ENCODE measurements at regions not wholly inside any gene's neighbourhood (a gene's known extent, or its start where the extent isn't known, plus 50 kb on each side); places are given as distances from the start of the nearest gene placed in this dataset.

- TF ChIP-seq PKNOX1 (IDR thresholded peaks at IDR 0.05): no peak
These were observed 98.4 kb upstream of the TENM3 start (continued) for GRCh38 chr4:182144626-182145333.

- BruUV-seq (replicated peaks): no TSS peak
- ChIA-PET RAD21 (ENCODE audit: unreplicated experiment) (no interaction called here), POLR2A (no interaction called here), SMC1A (ENCODE audit: uncharacterized antibody, unreplicated experiment) (interaction anchor here (1.5 kb wide), 1 partner anchor 26 kb away, joined by 4 read pairs; no protein-coding TSS in a partner anchor), CTCF (no interaction called here)
- in situ Hi-C loops (cut with MboI) (no loop called here), intact Hi-C loops (cut with micrococcal nuclease; ENCODE audit: unreplicated experiment) (no loop called here)
- H3K9ac ChIP-seq (ENCODE audit: control insufficient read depth, insufficient read depth, low read length): no peak overlapping the region
- ATAC-seq (no peak), DNase-seq (ENCODE audit: low read depth, low spot score) (no peak), FAIRE-seq (no peak)
- no peaks in the 10 kb centered on the region for H3K36me3 ChIP-seq (ENCODE audit: control insufficient read depth in 2 of 2, insufficient read depth in 2 of 2, low read length in 1 of 2)
- H3K79me2 ChIP-seq (ENCODE audit: control insufficient read depth, insufficient read depth, low read length): no peaks in the 10 kb centered on the region
- peaks cover 9 to 12% of the 10 kb centered on the region in 2 experiments for H3K27me3 ChIP-seq (replicated peaks in 1 of 2; ENCODE audit: control insufficient read depth in 2 of 2, insufficient read depth in 2 of 2, low read length in 1 of 2)
- H3K27ac ChIP-seq (ENCODE audit: control insufficient read depth, insufficient read depth): no peak overlapping the region
- H3K4me3 ChIP-seq: no peak overlapping the region
- no peaks in the 10 kb centered on the region for H3K9me3 ChIP-seq (replicated peaks; ENCODE audit: control insufficient read depth, insufficient read depth, low read length)
- H4K20me1 ChIP-seq (ENCODE audit: control insufficient read depth, insufficient read depth): no peaks in the 10 kb centered on the region
- H3K4me1 ChIP-seq (ENCODE audit: control insufficient read depth, insufficient read depth, low read length): no peaks in the 10 kb centered on the region
- H2AFZ ChIP-seq (ENCODE audit: control insufficient read depth, low read depth, low read length): no peak overlapping the region
- TF ChIP-seq SIX5 (IDR thresholded peaks at IDR 0.05; ENCODE audit: low read depth, low read length, severe bottlenecking) (no peak), YBX1 (IDR thresholded peaks at IDR 0.05) (no peak), REST (IDR thresholded peaks at IDR 0.05; ENCODE audit: low read depth, low read length) (no peak), LARP7 (IDR thresholded peaks at IDR 0.05) (no peak), IRF5 (IDR thresholded peaks at IDR 0.05; ENCODE audit: borderline replicate concordance) (no peak), TARDBP (IDR thresholded peaks at IDR 0.05; ENCODE audit: borderline replicate concordance) (no peak), HCFC1 (IDR thresholded peaks at IDR 0.05; ENCODE audit: low read length) (no peak), WRNIP1 (IDR thresholded peaks at IDR 0.05; ENCODE audit: borderline replicate concordance, low read depth, low read length) (no peak), RELB (IDR thresholded peaks at IDR 0.05; ENCODE audit: low read depth) (no peak), SMAD5 (IDR thresholded peaks at IDR 0.05; ENCODE audit: low read depth) (no peak), NR2C2 (IDR thresholded peaks at IDR 0.05; ENCODE audit: borderline replicate concordance, control insufficient read depth, insufficient read length, low read depth) (no peak), SUZ12 (IDR thresholded peaks at IDR 0.05; ENCODE audit: unreplicated experiment) (no peak), NR2F1 (conservative IDR thresholded peaks at IDR 0.05) (no peak), KDM1A (IDR thresholded peaks at IDR 0.05; ENCODE audit: borderline replicate concordance) (no peak)
- H3K4me2 ChIP-seq (ENCODE audit: control insufficient read depth, insufficient read depth): no peak overlapping the region
- 28% methylated on average over 12 of the region's 12 CpGs for WGBS (ENCODE audit: insufficient coverage, insufficient replicate concordance, low lambda C conversion rate, missing lambda C conversion rate)
These were observed 97.8 kb upstream of the TENM3 start for GRCh38 chr4:182145334-182145905.

All from GM12878 (cell line).